Activated CD8-positive, alpha-beta memory T cell treated with anti-CD3 and anti-CD28 coated beads, Interleukin-2, amount 50 U/mL, for 4 hours (primary cell): ENCODE measurements at regions not wholly inside any gene's neighbourhood (a gene's known extent, or its start where the extent isn't known, plus 50 kb on each side); places are given as distances from the start of the nearest gene placed in this dataset.
"Not testable (repeated sequence)": the region's sequence is repeated elsewhere in the genome, so short reads cannot be mapped to it uniquely, and the experiment has no call there.

ENCODE experiments used
- DNase-seq: peaks from one replicate; pipeline ENCODE4 v3.0.0-alpha.2; 2020

DNA sequence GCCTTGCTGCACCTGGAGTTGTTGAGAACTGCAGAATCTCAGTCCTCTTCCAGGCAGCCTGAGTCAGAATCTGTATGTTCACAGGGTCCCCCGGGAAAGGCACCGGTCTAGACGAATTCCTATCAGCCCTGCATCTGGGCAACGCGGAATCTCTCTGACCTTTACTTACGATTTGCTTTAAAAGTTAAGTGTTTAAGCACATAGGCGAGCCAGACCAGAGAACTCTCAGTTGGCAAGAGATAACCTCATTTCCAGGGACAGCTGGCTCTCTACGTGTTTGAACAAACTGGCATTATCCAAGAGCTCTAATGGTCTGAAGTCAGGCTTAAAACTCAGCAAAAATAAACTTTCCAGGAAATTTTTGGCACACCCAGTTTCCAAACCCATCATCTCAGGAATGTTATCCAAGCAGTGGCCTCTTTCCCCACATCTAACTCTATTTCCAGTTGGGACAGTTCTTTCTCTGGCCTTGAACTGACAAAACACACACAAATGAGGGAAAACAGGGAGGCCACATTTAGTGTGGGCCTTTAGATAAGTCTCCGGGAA lies 53.4 kb downstream of the HES1 start:
- DNase-seq = no peak

DNA sequence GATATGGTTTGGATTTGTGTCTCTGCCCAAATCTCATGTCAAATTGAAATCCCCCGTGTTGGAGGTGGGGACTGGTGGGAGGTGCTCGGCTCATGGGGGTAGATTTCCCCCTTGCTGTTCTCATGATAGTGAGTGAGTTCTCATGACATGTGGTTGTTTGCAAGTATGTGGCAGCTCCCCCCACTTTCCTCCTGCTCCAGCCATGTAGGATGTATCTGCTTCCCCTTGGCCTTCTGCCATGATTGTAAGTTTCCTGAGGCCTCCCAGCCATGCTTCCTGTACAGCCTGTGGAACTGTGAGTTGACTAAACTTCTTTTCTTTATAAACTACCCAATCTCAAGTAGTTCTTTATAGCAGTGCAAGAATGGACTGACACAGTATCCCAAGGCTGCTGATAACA lies 55.9 kb downstream of the HES1 start:
- not testable (repeated sequence) for DNase-seq

DNA sequence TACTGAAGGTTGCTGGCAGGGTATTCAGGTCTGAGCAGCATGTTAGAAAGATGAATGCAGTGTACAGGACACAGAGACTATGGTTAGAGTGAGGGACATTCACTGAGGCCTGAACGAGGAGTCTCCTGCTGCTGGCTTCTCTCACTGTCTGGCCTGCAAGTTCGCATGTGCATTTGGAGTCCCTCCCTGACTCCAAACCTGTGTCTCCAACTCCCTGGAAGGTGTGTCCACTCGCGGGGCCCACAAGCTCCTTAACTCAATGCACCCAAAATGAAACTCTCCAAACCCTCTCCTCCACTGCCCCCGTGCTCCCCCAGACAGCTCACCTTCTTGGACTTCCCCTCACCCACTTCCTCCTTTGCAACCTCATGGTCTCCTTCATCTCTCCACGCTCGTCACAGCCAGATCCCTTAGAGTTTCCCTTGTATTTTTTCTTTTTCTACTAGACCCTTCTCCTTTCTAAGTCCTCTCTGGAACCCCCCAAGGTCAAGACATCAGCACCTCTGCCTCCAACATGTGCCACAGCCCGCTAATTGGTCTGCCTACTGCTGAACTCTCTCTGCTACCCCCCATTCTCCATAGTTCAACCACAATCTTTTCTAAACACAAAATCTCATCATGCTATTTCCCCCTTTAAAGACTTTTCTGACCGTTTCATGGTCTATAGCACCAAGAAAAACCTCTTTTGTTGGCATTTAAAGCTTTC lies 58.3 kb downstream of the HES1 start:
- DNase-seq = no peak

DNA sequence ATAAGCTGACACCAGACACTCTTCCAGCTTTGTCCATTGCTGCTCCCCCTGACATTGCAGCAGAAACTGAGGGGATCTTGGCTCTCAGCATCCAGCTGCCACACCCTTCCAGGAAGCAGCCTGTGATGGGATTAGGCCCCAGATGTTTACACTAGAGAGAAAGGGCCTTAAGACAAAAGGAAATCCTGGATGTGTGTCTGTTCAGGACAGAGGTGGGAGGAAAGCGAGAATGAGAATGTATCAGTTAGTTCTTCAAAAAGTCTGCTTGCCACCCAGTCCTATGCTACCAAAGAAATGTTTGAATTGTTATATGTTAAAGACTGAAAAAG lies 58.8 kb downstream of the HES1 start:
- no peak for DNase-seq

DNA sequence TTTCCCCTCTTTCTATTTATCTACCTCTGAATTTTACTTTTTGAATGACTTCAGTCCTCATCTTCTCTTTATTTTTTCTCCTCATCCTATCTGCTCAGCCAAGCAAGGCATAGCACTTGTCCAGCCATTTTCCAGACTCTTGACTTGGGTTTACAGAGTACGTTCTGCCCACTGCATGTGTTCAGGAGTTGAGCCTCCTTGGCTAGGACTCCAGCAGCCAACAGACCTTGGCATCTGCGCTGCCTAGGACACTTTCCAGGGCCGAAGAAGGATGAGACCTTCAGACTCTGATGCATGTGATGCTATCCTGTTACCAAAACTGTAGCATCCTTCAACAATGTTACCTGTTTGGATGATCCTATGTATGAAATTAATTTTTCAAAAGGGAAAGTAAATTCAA lies 59.7 kb downstream of the HES1 start:
- DNase-seq = no peak

DNA sequence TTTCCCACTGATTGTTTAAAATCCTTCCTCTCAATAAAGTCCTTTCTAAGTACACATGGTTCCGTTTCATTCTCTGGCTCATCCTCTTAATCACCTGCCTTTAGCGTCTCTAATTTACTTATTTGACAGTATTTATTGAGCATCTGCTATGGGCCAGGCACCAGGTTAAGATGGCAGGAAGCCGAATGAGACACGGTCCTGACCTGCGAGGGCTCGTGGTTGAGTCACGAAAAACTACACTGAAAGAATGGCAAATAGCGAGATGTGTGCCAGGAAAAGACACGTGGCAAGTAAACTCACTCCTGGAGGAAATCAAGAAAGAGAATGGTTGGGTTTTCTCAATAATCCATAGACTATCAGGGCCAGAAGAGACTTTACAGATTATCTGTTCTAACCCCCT lies 60.9 kb downstream of the HES1 start:
- DNase-seq = no peak

DNA sequence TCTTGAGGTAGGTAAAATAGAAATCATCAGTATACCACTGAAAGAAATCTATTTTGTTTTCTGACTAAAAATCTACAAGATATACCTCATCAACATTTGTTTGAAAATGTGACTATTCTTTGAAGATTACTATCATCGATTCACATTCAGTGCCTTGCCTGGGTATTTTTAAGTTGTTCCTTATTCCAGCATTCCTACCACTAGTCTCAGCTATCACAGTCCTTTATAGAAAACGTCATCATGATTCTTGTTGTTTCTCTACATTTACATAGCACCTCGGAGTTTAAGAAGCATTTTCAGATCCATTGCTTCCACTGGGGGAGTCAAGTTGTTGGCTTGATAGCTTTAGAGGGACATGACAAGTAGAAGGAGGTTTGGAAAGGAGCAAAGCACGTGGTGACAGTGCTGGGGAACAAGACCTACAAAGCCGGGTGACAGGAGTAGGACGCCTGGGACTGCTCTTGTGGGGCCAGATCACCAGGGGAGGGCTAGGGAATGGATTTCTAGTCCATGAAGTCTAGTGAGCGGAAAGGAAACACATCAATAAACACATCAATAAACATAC lies 61.5 kb downstream of the HES1 start:
- DNase-seq = no peak

DNA sequence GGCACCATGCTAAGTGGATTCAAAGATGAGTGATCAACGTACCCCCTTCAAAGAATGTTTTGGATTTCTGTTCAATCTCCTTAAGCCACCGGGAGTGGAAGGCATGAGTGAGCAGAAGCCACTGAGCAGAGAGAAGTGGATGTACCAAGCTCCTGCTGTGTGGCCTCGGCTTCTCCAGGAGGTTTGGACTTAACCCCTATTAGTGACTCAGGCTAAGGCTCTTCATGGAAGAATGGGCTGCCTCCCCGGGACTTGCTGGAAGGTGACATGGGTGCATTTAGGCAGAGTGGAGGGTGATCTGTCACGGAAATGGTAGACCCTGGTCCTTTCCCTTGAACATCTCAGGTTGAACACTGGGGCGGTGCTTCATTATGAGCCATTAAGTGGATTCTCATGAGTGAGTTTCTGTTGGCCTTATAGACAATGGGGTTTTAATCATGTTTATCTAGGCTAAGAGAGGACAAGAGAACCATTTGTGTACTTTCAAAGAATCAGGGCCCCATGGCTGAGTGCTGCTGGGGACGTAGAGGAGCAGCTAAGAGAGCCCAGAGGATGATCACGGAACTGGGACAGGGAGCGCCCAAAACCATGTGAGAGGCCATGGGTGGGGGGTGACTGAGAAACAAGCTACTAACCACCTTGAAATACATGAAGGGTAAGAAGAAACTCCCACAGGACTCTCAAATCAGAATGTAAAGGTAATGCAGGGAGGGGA lies 62.2 kb downstream of the HES1 start:
- DNase-seq = no peak

DNA sequence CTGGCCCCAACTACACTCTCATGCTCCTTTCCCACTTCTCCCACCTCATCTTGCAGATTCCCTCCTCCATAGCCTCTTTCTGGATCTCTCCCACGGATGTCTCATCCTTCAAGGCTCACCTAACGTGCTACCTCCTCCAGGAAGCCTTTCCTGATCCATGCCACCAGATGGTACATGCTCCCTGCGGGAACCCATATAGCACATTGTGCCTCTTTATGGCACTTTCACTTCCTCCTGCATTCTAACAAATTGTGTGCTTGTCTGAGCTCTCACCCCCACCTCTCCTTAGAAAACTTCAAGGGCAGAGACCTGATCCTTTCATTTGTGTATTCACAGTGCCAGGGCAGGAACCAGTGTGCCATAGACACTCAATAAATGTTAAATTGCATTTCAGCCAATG lies 63.0 kb downstream of the HES1 start:
- no peak for DNase-seq

DNA sequence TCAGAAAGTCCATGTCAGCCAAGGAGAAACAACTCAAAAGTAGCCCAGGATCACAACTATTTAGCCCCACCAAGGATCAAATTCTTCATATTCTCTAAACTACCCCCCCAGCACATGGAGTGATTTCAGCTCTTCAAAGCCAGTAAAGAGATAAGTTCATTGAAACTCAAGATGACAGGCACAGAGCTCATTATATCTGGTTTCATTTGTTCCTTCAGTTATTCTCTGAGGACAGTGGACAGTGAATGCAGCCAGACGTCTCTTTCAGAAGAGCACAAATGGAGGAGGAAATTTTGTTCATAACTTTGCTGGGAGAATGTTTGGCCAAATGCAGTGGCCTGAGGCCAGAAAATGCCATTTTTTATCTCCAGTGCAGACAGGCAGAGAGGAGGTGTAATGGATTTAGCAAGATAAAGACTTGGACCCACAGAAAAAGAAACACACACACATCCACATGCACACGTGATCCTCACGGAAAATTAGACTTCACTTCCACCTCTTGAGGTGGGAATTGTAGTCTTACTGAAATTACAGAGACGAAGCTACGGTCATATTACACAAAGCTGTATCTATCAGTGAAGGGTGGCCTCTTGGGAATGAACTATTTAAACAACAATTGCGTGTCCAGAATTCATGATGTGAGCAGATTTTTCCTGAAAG lies 64.6 kb downstream of the HES1 start:
- DNase-seq = no peak

DNA sequence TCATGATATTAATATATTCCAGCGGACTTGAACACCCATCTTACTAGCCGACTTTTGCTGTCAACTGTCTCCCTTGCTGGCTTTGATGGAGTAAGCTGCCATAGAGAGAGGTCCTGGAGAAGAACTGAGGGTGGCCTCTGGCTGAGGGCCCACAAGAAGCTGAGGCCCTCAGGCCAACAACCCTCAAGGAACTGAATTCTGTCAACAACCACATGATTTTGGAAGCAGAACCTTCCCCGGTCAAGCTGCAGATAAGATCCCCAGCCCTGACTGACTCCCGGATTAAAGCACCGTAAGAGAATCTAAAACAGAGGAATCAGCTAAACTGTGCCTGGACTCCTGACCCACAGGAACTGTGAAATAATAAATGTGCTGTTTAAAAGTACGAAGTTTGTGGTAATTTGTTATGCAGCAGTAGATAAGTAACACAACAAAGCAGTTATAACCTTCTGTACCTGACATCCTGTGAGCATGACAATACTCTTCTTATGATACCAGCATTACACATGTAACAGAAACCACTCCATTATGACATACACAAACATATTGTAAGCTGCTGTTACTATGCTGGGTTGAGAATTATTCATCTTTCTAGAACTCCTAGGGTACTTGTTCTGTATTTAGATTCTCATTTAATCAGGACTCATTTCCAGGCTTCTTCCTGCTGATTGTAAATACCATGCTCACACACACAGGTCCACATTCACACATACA lies 66.2 kb downstream of the HES1 start:
- no peak for DNase-seq

DNA sequence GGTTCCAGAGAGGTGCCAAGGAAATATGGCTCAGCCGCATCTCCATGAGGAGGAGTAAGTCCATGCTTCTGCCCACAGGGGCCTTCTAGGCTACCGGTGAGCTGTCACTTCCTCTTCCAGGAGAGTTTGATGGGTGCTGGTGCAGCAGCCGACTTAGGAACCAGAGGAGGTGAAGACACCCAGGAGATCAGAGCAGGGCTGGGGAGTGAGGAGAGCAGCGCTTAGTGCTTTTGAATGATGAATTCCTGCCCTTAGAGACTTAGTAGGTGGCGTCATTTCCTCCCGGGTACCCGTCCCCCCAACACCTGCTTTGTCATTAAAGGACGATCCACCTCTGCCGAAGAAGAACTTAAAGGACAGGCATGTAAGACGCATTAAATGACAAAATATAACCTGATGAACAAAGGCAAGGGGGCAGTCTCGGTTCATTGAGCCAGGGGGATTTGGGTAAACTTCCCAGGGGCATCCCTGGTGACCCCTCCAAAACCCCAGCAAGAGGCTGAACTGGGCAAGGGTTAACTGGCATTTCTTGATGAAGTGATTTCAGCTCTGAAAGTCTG lies 67.6 kb downstream of the HES1 start:
- peak; percentile 26 for DNase-seq

DNA sequence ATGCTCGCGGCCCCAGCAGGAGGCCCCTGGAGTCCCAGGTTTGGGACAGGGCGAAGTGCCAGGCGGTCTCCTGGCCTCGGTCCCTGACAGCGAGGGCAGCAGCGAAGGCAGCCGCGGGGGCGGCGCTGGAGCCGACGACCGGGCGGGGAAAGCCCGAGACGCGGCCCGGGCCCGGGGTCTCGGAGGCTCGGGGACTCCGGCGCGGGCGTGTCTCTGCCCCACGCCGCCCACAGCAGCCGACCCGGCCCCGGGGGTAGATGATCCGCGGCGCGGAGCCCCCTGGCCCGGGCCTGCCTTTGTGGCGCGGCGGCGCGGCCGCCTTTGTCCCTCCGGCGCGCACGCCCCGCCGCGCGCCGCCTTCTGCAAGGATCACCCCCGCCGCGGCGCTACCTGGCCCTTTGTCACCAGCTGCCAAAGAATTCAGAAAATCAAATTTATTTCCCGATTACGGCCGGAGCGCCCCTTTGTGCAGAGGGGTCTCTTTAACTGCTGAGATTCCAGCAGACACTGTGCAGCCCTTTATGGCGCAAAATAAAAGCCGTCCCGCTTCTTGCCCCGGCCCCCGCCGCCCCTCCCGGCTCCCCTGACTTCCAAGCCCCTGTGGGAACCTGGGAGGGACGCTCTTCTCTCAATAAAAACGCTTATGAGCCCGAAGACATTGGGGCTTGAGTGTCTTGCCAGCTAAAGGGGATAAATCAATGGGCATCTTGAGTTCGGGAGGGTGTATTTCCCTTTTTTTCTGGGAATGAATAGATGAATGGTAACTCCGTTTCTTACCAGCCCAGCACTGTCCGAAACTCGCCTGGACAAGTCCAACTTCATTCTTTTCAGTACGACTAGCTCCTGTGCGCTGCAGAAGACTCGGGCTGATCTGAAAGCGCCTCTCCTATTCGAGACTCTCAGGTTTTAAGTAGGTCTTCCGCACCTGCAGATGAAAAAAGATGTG lies 68.4 kb downstream of the HES1 start:
- peak; percentile 21 for DNase-seq

DNA sequence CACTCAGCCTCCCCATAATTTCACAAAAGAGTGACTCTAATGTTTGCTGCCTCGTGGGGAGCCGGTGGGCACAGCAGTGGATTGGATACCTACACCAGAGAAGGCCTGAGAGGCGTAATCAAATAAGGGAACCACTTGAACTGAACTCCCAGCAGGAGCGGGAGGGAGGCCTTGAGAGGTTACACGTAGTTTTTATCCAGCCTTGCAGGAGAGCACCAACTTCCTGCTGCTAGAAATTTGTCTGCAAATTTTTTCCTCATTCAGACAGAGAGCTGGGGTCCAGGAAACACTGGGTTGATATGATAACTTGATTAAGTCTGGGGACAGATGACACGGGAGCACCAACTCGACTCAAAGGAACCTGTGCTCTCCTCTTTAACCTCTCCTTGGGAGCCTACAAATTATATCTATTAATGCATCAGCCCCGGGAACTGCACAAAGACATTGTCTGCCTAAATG lies 69.8 kb downstream of the HES1 start:
- DNase-seq = no peak

DNA sequence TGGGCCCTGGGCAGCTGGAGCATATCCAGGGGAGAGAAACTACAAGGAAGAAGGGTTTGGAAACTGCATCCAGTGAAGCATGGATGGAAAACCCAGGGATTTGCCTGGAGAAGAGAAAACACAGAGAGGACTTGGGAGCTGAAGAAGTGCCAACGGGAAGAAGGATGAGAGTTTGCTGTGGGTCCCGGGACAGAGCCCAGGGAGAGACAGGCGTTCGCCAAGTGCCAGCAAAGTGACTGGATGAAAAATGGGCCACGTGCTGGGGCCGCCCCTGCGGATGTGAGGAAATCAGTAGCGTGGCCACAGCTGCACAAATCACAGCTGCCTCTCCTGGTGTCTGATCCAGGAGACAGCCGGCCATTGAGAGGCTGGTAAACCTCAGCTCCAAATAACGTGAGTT lies 70.4 kb downstream of the HES1 start:
- DNase-seq = no peak

DNA sequence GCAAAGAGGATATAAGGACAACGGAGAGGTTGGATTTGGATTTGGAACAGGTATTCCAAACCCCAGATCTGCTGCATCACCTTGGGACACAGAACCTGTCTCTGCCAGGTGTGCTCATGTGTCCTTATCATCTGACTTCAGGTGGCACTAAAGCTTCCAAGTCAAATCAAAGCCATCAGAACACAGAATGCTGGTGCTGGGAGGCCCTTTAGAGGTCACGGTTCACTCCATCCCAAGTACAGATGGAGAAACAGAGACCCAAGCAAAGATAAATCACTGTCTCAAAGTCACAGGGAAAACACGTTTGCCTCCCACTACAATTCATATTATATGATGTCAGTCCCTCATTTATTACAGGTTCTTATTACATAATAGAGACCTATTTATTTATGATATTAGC lies 72.8 kb downstream of the HES1 start:
- no peak for DNase-seq

DNA sequence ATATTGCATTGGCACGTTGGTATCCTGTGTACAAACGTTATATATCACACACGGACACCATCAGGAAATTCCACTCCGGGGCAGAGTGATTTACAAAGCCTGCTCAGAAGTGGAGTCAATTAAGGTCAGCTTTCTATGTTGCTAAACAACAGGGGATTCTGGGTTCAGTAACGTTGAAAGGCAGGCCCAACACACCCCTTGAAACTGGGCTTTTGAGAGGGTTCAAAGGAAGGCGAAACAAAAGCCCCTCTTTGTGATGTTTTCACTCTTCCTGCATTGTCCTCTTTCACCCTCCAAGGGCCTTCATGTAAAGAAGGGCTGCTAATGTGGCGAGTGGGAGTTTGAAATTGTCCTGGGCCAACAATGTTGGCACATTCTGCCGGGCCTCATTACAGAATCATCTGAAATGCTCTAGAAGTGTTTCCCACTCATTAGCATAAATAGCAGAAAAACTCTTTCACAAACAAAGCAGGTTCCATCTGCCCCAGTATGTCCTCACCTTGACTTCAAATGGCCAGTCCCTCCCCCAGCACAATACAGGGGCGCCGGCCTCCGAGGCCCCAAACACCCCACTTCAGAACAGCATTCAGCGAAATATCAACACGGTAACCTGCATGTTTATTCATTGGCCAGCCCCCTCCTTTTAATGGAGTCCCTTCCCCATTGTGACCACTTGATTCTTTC lies 76.4 kb downstream of the HES1 start:
- DNase-seq = no peak

DNA sequence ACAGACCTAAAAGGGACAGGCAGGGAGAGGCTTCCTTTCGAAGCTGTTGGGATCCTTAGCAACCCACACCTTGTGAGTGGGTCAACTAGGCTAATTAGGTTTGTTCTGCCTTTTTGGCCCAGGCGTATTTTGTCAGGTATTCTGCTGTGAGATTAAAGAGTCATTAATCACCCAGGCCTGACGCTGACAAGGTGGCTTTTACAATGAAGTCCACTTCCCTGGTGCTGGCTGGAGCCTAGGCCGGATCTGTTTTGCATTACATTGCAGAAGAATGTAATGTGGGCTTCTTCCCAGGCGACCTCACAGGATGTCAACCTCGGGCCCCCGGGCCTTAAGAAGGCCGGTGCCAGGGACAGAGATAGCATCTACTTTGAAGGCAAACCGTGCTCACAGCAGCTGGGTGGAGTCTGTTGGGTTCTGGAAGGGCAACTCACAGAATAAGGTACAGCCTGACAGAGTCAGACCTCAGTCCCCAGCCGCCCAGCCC lies 76.9 kb downstream of the HES1 start:
- DNase-seq = no peak

DNA sequence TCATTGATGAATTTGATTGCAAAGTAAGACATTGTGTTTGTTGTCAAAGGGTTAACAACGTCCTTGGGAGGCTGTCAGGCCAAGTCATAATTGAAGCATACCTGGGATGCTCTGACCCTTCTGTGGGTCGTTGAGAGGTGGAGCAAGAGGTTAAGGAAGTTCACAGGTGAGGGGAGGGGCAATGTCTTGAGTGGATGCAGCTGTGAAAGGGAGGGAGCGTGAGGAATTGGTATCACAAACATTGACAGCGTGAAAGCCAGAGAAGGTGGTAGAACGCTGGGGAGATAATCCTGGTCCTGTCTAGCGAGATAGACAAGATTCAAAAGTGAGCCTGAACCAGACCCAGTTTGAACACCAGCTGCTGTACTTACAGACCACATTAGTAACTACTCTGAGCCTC lies 79.4 kb downstream of the HES1 start:
- no peak for DNase-seq

DNA sequence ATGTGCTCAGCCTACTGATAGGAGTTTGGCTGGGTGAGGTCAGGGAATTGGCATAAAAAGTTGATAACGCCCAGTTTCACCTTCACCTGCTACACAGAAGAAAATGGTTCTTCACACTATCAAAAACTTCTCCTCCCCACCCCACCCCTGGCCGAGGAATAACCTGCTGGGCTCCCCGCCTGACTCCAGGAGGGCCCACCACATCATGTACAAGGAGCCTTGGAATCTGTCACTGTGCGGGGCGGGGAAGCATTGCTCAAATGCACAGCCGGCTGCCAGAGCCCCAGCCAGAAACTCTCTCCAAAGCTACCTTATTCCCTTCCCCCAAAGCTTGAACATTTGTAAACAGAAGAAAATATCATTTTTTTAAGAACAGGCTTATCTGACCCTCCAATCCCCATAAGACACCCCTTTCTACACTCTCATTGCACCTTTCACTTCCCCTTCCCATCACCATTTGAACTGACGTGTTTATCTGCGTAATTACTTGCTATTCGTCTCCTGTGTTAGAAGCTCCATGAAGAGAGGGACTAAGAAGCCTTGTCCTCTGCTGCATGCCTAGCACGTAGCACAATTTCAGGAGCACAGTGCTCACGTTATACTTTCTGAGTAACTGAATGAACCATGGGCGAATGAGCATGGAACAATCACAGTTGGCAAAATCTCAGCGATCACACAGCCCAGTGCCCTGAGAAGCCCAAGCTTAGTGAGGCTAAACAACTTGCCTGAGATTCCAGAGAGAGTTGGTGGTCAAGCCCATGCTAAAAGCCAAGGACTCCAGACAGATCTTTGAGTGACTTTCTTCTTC lies 82.9 kb downstream of the HES1 start:
- no peak for DNase-seq
